Common myeloid progenitor, CD34-positive (primary cell): ENCODE measurements at regions not wholly inside any gene's neighbourhood (a gene's known extent, or its start where the extent isn't known, plus 50 kb on each side); places are given as distances from the start of the nearest gene placed in this dataset.

ENCODE experiments used
- CTCF ChIA-PET: fragments of 350-600 bp; sonication (Branson Sonifier 250); formaldehyde crosslinking; loops from one replicate; lab custom pipeline; 2021; ENCODE audit warnings: antibody characterized with exemption; lab: Charles Lee
- POLR2A ChIA-PET: fragments of 350-600 bp; sonication (Branson Sonifier 250); formaldehyde crosslinking; loops from one replicate; lab custom pipeline; 2021; ENCODE audit warnings: antibody characterized with exemption; lab: Charles Lee
- DNase-seq, 3 donors: peaks; one replicate each; pipeline versions ENCODE4 v3.0.0 to v3.0.0-alpha.2; 2013
- H3K27ac ChIP-seq, 2 experiments: 1 replicate in 1 of 2; 2 replicates in 1 of 2; pipeline ENCODE4 v1.7.0; 2013; ENCODE audit warnings: inconsistent platforms in 2 of 2, low read length in 2 of 2, mild to moderate bottlenecking in 2 of 2, low read depth in 1 of 2, moderate library complexity in 1 of 2; ENCODE audit not compliant: severe bottlenecking in 2 of 2, insufficient read depth in 1 of 2, poor library complexity in 1 of 2
- H3K27me3 ChIP-seq, 5 experiments: replicated peaks in 2 of 5; 1 replicate in 3 of 5; 2 replicates in 2 of 5; pipeline versions ENCODE4 v1.6.1 to v1.7.0; 2013; ENCODE audit warnings: low read length in 4 of 5, mild to moderate bottlenecking in 2 of 5, moderate library complexity in 2 of 5, inconsistent platforms in 1 of 5; ENCODE audit not compliant: insufficient read depth in 5 of 5, control insufficient read depth in 4 of 5
- H3K36me3 ChIP-seq, 4 experiments: 1 replicate in 2 of 4; 2 replicates in 2 of 4; pipeline versions ENCODE4 v1.6.1 to v1.7.0; 2013; ENCODE audit warnings: low read length in 3 of 4, control low read depth in 1 of 4, mild to moderate bottlenecking in 1 of 4; ENCODE audit not compliant: control insufficient read depth in 4 of 4, insufficient read depth in 4 of 4
- H3K4me1 ChIP-seq, 4 experiments: 1 replicate in 3 of 4; 2 replicates in 1 of 4; pipeline versions ENCODE4 v1.6.1 to v1.7.1; 2013; ENCODE audit warnings: low read length in 3 of 4, mild to moderate bottlenecking in 3 of 4, control low read depth in 1 of 4, inconsistent platforms in 1 of 4, moderate library complexity in 1 of 4; ENCODE audit not compliant: control insufficient read depth in 4 of 4, insufficient read depth in 4 of 4; ENCODE audit errors: control extremely low read depth in 1 of 4
- H3K4me3 ChIP-seq, 7 experiments: 1 replicate in 4 of 7; 2 replicates in 3 of 7; pipeline versions ENCODE4 v1.5.1 to v1.7.0; 2013; ENCODE audit warnings: mild to moderate bottlenecking in 7 of 7, low read length in 6 of 7, moderate library complexity in 6 of 7, inconsistent platforms in 2 of 7, low read depth in 2 of 7, control low read depth in 1 of 7; ENCODE audit not compliant: insufficient read depth in 4 of 7, control insufficient read depth in 1 of 7; ENCODE audit errors: extremely low read depth in 1 of 7
- H3K9me3 ChIP-seq, 5 experiments: 1 replicate in 4 of 5; 2 replicates in 1 of 5; pipeline versions ENCODE4 v1.6.1 to v1.7.1; 2013; ENCODE audit warnings: low read length in 4 of 5, mild to moderate bottlenecking in 2 of 5, inconsistent platforms in 1 of 5, low read depth in 1 of 5, moderate library complexity in 1 of 5; ENCODE audit not compliant: control insufficient read depth in 4 of 5, insufficient read depth in 2 of 5; ENCODE audit errors: control extremely low read depth in 1 of 5
- WGBS: methylation state at CpG from one replicate; pipeline ENCODE4 v1.1.5; 2013; ENCODE audit not compliant: insufficient coverage; 5-methylcytosine and 5-hydroxymethylcytosine counted together

- Histone ChIP-seq H3K27me3 (no peaks in the 10 kb centered on the region), H3K4me3 (no peak overlapping the region), H3K9me3 (no peaks in the 10 kb centered on the region), H3K36me3 (no peaks in the 10 kb centered on the region), H3K4me1 (peaks cover 0 to 15% (median 5%) of the 10 kb centered on the region in 4 experiments), H3K27ac (no peak overlapping the region)
- ChIA-PET CTCF (no interaction called here), POLR2A (no interaction called here)
- no peak for DNase-seq
- WGBS: no CpG with 5 or more reads among the region's 1 CpG
Measured at GRCh38 chr14:84129941-84130340, 1400.0 kb upstream of the FLRT2 start.

GRCh38 chr14:84131924-84132323 is 1398.0 kb upstream of the FLRT2 start:
- ChIA-PET POLR2A (no interaction called here), CTCF (no interaction called here)
- DNase-seq: no peak
- Histone ChIP-seq H3K9me3 (no peaks in the 10 kb centered on the region), H3K27ac (no peak overlapping the region), H3K36me3 (no peaks in the 10 kb centered on the region), H3K4me1 (peaks cover 0 to 15% (median 5%) of the 10 kb centered on the region in 4 experiments), H3K4me3 (no peak overlapping the region), H3K27me3 (no peaks in the 10 kb centered on the region)

GRCh38 chr14:84144166-84144565 is 1385.8 kb upstream of the FLRT2 start:
- peaks cover 0 to 2% (median 0%) of the 10 kb centered on the region in 5 experiments for H3K9me3 ChIP-seq
- no peak overlapping the region for H3K27ac ChIP-seq
- CTCF ChIA-PET: no interaction called here
- no peaks in the 10 kb centered on the region for H3K27me3 ChIP-seq
- no peak overlapping the region for H3K4me3 ChIP-seq
- DNase-seq: no peak
- no peaks in the 10 kb centered on the region for H3K4me1 ChIP-seq
- 93% methylated on average over 2 of the region's 2 CpGs for WGBS
- no peaks in the 10 kb centered on the region for H3K36me3 ChIP-seq
- POLR2A ChIA-PET: no interaction called here

- H3K4me1 ChIP-seq: no peaks in the 10 kb centered on the region
- no peak overlapping the region for H3K4me3 ChIP-seq
- H3K27ac ChIP-seq: no peak overlapping the region
- no peaks in the 10 kb centered on the region for H3K9me3 ChIP-seq
- no peak for DNase-seq
- ChIA-PET POLR2A (no interaction called here), CTCF (no interaction called here)
- H3K36me3 ChIP-seq: no peaks in the 10 kb centered on the region
- WGBS: 92% methylated on average over 7 of the region's 14 CpGs
- no peaks in the 10 kb centered on the region for H3K27me3 ChIP-seq
Measured at GRCh38 chr14:84152452-84152851, 1377.5 kb upstream of the FLRT2 start.

- Histone ChIP-seq H3K27ac (no peak overlapping the region), H3K9me3 (no peaks in the 10 kb centered on the region), H3K4me3 (no peak overlapping the region), H3K4me1 (no peaks in the 10 kb centered on the region), H3K36me3 (no peaks in the 10 kb centered on the region), H3K27me3 (no peaks in the 10 kb centered on the region)
- DNase-seq: no peak
- no CpG with 5 or more reads among the region's 2 CpGs for WGBS
- CTCF ChIA-PET: interaction anchor here (1.0 kb wide), 1 partner anchor 14 kb away, joined by 3 read pairs; no protein-coding TSS in a partner anchor
- POLR2A ChIA-PET: no interaction called here
Measured at GRCh38 chr14:84162633-84163032, 1367.3 kb upstream of the FLRT2 start.

- Histone ChIP-seq H3K4me3 (no peak overlapping the region), H3K27me3 (no peaks in the 10 kb centered on the region), H3K4me1 (no peaks in the 10 kb centered on the region), H3K27ac (no peak overlapping the region), H3K9me3 (no peaks in the 10 kb centered on the region), H3K36me3 (no peaks in the 10 kb centered on the region)
- POLR2A ChIA-PET: no interaction called here
- CTCF ChIA-PET: no interaction called here
- WGBS: 100% methylated on average over 1 of the region's 3 CpGs
- no peak for DNase-seq
Measured at GRCh38 chr14:84167026-84167425, 1362.9 kb upstream of the FLRT2 start.

- POLR2A ChIA-PET: no interaction called here
- WGBS: 83% methylated on average over 1 of the region's 2 CpGs
- H3K27me3 ChIP-seq: no peaks in the 10 kb centered on the region
- no peak overlapping the region for H3K27ac ChIP-seq
- no peaks in the 10 kb centered on the region for H3K4me1 ChIP-seq
- CTCF ChIA-PET: no interaction called here
- no peak overlapping the region for H3K4me3 ChIP-seq
- DNase-seq: no peak
- H3K36me3 ChIP-seq: no peaks in the 10 kb centered on the region
- H3K9me3 ChIP-seq: no peaks in the 10 kb centered on the region
Measured at GRCh38 chr14:84180336-84180735, 1349.6 kb upstream of the FLRT2 start.
